ENCODE measurements at regions not wholly inside any gene's neighbourhood (a gene's known extent, or its start where the extent isn't known, plus 50 kb on each side); places are given as distances from the start of the nearest gene placed in this dataset.

DNA sequence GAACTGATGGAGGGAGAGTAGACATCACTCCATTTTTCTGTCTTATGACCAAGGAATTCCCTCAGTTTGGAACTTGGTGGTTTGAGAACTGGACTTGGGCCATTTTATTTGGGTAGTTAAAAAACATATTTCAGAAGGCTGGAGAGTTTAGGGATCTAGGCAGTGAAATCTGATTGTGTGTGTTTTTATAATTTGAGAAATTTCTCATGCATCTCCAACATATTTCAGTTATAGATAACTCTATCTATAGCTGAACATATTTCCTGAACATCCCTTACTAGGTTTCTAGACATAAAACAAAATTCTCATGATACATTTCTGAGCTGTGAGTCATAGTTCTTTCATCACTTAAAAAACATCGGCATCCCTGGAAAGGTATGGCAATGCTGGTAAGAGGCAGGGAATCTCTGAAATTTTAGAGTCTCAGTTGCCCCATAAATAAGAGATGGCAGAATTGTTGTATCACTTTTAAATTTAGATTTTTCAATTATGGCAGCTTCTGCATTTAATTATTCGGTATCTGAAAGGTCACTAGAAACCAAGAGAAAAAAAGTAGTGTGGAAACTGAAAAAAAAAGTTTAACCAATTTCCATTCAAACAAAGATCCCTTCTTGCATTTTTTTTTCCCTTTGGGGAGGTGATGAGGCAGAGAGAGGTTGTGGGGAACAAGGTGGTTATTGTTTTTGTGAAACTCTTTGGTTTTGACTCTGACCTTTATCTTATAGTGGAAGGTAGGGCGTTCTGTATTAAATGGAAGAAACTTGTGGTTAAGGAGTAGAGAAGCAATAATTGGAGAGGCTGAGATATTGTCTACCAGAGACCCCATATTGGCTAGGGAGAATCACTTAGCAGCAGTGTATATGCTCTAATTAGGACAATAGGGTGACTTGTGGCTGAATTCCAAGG lies 102.9 kb downstream of the FASLG start:
- no peaks in the 10 kb centered on the region for H4K20me1 ChIP-seq (ENCODE audit: insufficient read depth, low read length)
- no peaks in the 10 kb centered on the region for H3K36me3 ChIP-seq (ENCODE audit: insufficient read depth, low read length)
- TF ChIP-seq EZH2 (IDR thresholded peaks at IDR 0.05; ENCODE audit: borderline replicate concordance, low read length) = no peak
- TF ChIP-seq, protein P1, sequence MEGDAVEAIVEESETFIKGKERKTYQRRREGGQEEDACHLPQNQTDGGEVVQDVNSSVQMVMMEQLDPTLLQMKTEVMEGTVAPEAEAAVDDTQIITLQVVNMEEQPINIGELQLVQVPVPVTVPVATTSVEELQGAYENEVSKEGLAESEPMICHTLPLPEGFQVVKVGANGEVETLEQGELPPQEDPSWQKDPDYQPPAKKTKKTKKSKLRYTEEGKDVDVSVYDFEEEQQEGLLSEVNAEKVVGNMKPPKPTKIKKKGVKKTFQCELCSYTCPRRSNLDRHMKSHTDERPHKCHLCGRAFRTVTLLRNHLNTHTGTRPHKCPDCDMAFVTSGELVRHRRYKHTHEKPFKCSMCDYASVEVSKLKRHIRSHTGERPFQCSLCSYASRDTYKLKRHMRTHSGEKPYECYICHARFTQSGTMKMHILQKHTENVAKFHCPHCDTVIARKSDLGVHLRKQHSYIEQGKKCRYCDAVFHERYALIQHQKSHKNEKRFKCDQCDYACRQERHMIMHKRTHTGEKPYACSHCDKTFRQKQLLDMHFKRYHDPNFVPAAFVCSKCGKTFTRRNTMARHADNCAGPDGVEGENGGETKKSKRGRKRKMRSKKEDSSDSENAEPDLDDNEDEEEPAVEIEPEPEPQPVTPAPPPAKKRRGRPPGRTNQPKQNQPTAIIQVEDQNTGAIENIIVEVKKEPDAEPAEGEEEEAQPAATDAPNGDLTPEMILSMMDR (IDR thresholded peaks at IDR 0.05; ENCODE audit: low read length) = no peak
- no peak overlapping the region for H3K4me2 ChIP-seq (ENCODE audit: low read length)
- no peaks in the 10 kb centered on the region for H3F3A ChIP-seq (ENCODE audit: insufficient read depth, low read length)
- no peaks in the 10 kb centered on the region for H3K9me2 ChIP-seq (ENCODE audit: low read depth, low read length)
- no peak overlapping the region for H3K27ac ChIP-seq (ENCODE audit: low read depth, low read length, poor library complexity, severe bottlenecking)
- H2AFZ ChIP-seq (ENCODE audit: low read length) = no peak overlapping the region
- no peaks in the 10 kb centered on the region for H3K79me2 ChIP-seq (ENCODE audit: insufficient read depth, low read length)
- no peaks in the 10 kb centered on the region for H3K4me1 ChIP-seq (ENCODE audit: insufficient read depth, low read length, severe bottlenecking)
- no peak overlapping the region for H3K4me3 ChIP-seq (ENCODE audit: low read depth, low read length, poor library complexity, severe bottlenecking)
- no peaks in the 10 kb centered on the region for H3K9me3 ChIP-seq (ENCODE audit: low read length)
- no peak overlapping the region for H3K9ac ChIP-seq (ENCODE audit: low read length)
- no peaks in the 10 kb centered on the region for H3K27me3 ChIP-seq (ENCODE audit: insufficient read depth, low read length)

DNA sequence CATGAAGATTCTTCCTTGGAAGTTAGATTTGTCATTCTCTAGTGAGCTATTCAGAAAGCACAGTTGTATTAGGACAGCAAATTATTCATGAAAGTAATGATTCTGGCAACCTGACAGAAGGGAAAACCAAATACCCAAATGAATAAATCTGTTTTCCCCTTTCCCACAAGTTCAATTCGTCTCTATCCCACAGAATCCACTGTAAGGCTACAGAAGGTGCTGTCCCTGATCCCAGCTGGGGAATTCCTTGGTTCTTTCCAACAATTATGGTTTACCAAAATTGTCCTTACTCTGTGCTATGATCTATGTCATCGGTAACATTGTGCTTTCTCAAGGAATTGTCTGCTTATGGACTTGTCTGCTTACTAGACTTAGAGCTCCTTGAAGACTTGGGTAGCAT lies 104.2 kb downstream of the FASLG start:
- no peak overlapping the region for H3K4me3 ChIP-seq (ENCODE audit: low read depth, low read length, poor library complexity, severe bottlenecking)
- no peaks in the 10 kb centered on the region for H3K4me1 ChIP-seq (ENCODE audit: insufficient read depth, low read length, severe bottlenecking)
- no peak overlapping the region for H3K9ac ChIP-seq (ENCODE audit: low read length)
- H3K79me2 ChIP-seq (ENCODE audit: insufficient read depth, low read length) = no peaks in the 10 kb centered on the region
- H3K27ac ChIP-seq (ENCODE audit: low read depth, low read length, poor library complexity, severe bottlenecking) = no peak overlapping the region
- H3K4me2 ChIP-seq (ENCODE audit: low read length) = no peak overlapping the region
- no peak overlapping the region for H2AFZ ChIP-seq (ENCODE audit: low read length)
- H3F3A ChIP-seq (ENCODE audit: insufficient read depth, low read length) = no peaks in the 10 kb centered on the region
- H3K9me3 ChIP-seq (ENCODE audit: low read length) = no peaks in the 10 kb centered on the region
- TF ChIP-seq, protein P1 (IDR thresholded peaks at IDR 0.05; ENCODE audit: low read length) = no peak
- no peak for TF ChIP-seq EZH2 (IDR thresholded peaks at IDR 0.05; ENCODE audit: borderline replicate concordance, low read length)
- no peaks in the 10 kb centered on the region for H3K9me2 ChIP-seq (ENCODE audit: low read depth, low read length)
- no peaks in the 10 kb centered on the region for H3K36me3 ChIP-seq (ENCODE audit: insufficient read depth, low read length)
- H3K27me3 ChIP-seq (ENCODE audit: insufficient read depth, low read length) = no peaks in the 10 kb centered on the region
- no peaks in the 10 kb centered on the region for H4K20me1 ChIP-seq (ENCODE audit: insufficient read depth, low read length)

DNA sequence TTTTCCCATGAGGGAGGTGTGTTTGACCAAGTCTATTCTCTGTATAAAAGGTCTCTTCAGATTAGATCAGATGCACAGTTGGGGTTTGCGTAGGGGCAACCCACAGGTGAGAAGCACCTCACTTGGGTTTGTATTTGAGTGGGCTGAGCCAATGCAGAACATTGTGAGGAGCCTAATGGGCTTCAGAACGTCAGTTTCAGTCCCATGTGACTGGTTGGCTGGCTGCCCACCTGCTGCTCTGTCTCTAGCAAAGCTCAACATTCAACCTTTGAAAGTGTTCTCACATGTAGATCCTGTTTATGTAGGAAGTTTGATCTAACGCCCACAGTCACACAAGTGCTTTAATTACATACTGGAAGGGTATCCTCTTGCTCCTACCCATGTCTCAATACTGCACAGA lies 105.5 kb downstream of the FASLG start:
- Histone ChIP-seq H3K9me2 (ENCODE audit: low read depth, low read length) (no peaks in the 10 kb centered on the region), H3K79me2 (ENCODE audit: insufficient read depth, low read length) (no peaks in the 10 kb centered on the region), H3K36me3 (ENCODE audit: insufficient read depth, low read length) (no peaks in the 10 kb centered on the region), H3K4me3 (ENCODE audit: low read depth, low read length, poor library complexity, severe bottlenecking) (no peak overlapping the region), H4K20me1 (ENCODE audit: insufficient read depth, low read length) (no peaks in the 10 kb centered on the region), H3K27me3 (ENCODE audit: insufficient read depth, low read length) (no peaks in the 10 kb centered on the region), H3K27ac (ENCODE audit: low read depth, low read length, poor library complexity, severe bottlenecking) (no peak overlapping the region), H3F3A (ENCODE audit: insufficient read depth, low read length) (no peaks in the 10 kb centered on the region), H3K4me1 (ENCODE audit: insufficient read depth, low read length, severe bottlenecking) (no peaks in the 10 kb centered on the region), H3K4me2 (ENCODE audit: low read length) (no peak overlapping the region), H3K9me3 (ENCODE audit: low read length) (no peaks in the 10 kb centered on the region), H2AFZ (ENCODE audit: low read length) (no peak overlapping the region), H3K9ac (ENCODE audit: low read length) (no peak overlapping the region)
- TF ChIP-seq, protein P1 (IDR thresholded peaks at IDR 0.05; ENCODE audit: low read length) = no peak
- no peak for TF ChIP-seq EZH2 (IDR thresholded peaks at IDR 0.05; ENCODE audit: borderline replicate concordance, low read length)
